ENCODE measurements at regions not wholly inside any gene's neighbourhood (a gene's known extent, or its start where the extent isn't known, plus 50 kb on each side); places are given as distances from the start of the nearest gene placed in this dataset.

- Histone ChIP-seq H3K36me3 (ENCODE audit: low read depth) (no peaks in the 10 kb centered on the region), H3K4me3 (no peak overlapping the region), H3F3A (ENCODE audit: insufficient read depth, low read depth) (no peaks in the 10 kb centered on the region), H3K9me3 (ENCODE audit: insufficient read depth, low read depth) (no peaks in the 10 kb centered on the region), H3K4me1 (replicated peaks; ENCODE audit: insufficient read depth) (no peaks in the 10 kb centered on the region), H3K79me2 (ENCODE audit: low read depth) (no peaks in the 10 kb centered on the region), H2AFZ (no peak overlapping the region), H4K20me1 (ENCODE audit: insufficient read depth) (no peaks in the 10 kb centered on the region), H3K27ac (no peak overlapping the region), H3K27me3 (ENCODE audit: insufficient read depth, low read depth) (peaks cover 81% of the 10 kb centered on the region), H3K4me2 (no peak overlapping the region), H3K9me2 (ENCODE audit: insufficient read depth) (no peaks in the 10 kb centered on the region)
- POLR2A ChIA-PET (ENCODE audit: unreplicated experiment) = no interaction called here
- CTCF ChIA-PET = no interaction called here
- DNase-seq = no peak
- intact Hi-C loops (cut with micrococcal nuclease; ENCODE audit: unreplicated experiment) = no loop called here
- BruUV-seq (replicated peaks) = no TSS peak
- no peak for TF ChIP-seq CTCF (conservative IDR thresholded peaks at IDR 0.05)
- no peak for TF ChIP-seq EZH2 (IDR thresholded peaks at IDR 0.05; ENCODE audit: low read depth)
Observed at GRCh38 chr2:2827046-2827636, 496.1 kb upstream of the MYT1L start.

GRCh38 chr2:2826621-2827020 is 495.5 kb upstream of the MYT1L start:
- Histone ChIP-seq H3F3A (ENCODE audit: insufficient read depth, low read depth) (no peaks in the 10 kb centered on the region), H3K4me2 (no peak overlapping the region), H3K36me3 (ENCODE audit: low read depth) (no peaks in the 10 kb centered on the region), H3K9me2 (ENCODE audit: insufficient read depth) (no peaks in the 10 kb centered on the region), H3K27ac (no peak overlapping the region), H3K79me2 (ENCODE audit: low read depth) (no peaks in the 10 kb centered on the region), H4K20me1 (ENCODE audit: insufficient read depth) (no peaks in the 10 kb centered on the region), H3K27me3 (ENCODE audit: insufficient read depth, low read depth) (peaks cover 76% of the 10 kb centered on the region), H3K9me3 (ENCODE audit: insufficient read depth, low read depth) (no peaks in the 10 kb centered on the region), H3K4me3 (no peak overlapping the region), H2AFZ (no peak overlapping the region), H3K4me1 (replicated peaks; ENCODE audit: insufficient read depth) (no peaks in the 10 kb centered on the region)
- no TSS peak for BruUV-seq (replicated peaks)
- DNase-seq = no peak
- intact Hi-C loops (cut with micrococcal nuclease; ENCODE audit: unreplicated experiment) = no loop called here
- CTCF ChIA-PET = no interaction called here
- POLR2A ChIA-PET (ENCODE audit: unreplicated experiment) = no interaction called here
- TF ChIP-seq EZH2 (IDR thresholded peaks at IDR 0.05; ENCODE audit: low read depth) = no peak
- no peak for TF ChIP-seq CTCF (conservative IDR thresholded peaks at IDR 0.05)

- Histone ChIP-seq H3K4me1 (replicated peaks; ENCODE audit: insufficient read depth) (no peaks in the 10 kb centered on the region), H3F3A (ENCODE audit: insufficient read depth, low read depth) (no peaks in the 10 kb centered on the region), H3K27me3 (ENCODE audit: insufficient read depth, low read depth) (peaks cover 72% of the 10 kb centered on the region), H3K9me3 (ENCODE audit: insufficient read depth, low read depth) (no peaks in the 10 kb centered on the region), H3K36me3 (ENCODE audit: low read depth) (no peaks in the 10 kb centered on the region), H4K20me1 (ENCODE audit: insufficient read depth) (no peaks in the 10 kb centered on the region; the same call in 1 of the 2 replicates), H3K9me2 (ENCODE audit: insufficient read depth) (no peaks in the 10 kb centered on the region), H3K27ac (no peak overlapping the region), H3K4me2 (no peak overlapping the region), H3K79me2 (ENCODE audit: low read depth) (no peaks in the 10 kb centered on the region), H2AFZ (no peak overlapping the region), H3K4me3 (no peak overlapping the region)
- no peak for DNase-seq
- ChIA-PET CTCF (no interaction called here), POLR2A (ENCODE audit: unreplicated experiment) (no interaction called here)
- intact Hi-C loops (cut with micrococcal nuclease; ENCODE audit: unreplicated experiment) = no loop called here
- BruUV-seq (replicated peaks) = no TSS peak
- TF ChIP-seq EZH2 (IDR thresholded peaks at IDR 0.05; ENCODE audit: low read depth) (no peak), CTCF (conservative IDR thresholded peaks at IDR 0.05) (no peak)
Observed at GRCh38 chr2:2826209-2826551, 495.1 kb upstream of the MYT1L start.

All from PC-9 (cell line).